Calu3 (cell line): ENCODE measurements at regions not wholly inside any gene's neighbourhood (a gene's known extent, or its start where the extent isn't known, plus 50 kb on each side); places are given as distances from the start of the nearest gene placed in this dataset.
"Not testable (repeated sequence)": the region's sequence is repeated elsewhere in the genome, so short reads cannot be mapped to it uniquely, and the experiment has no call there.

Source experiments
- BruUV-seq: library from RNA; stranded (reverse); fragments of 400-500 nt; replicated peaks from 2 replicates; lab custom pipeline; 2021; lab: Mats Ljungman, UMichigan
- CTCF ChIA-PET: fragments of 300-600 bp; sonication (Branson Sonifier 250); formaldehyde crosslinking; loops from one replicate; lab custom pipeline; 2022; ENCODE audit warnings: antibody characterized with exemption; lab: Charles Lee
- DNase-seq: peaks from one replicate; pipeline ENCODE4 v3.0.0; 2022
- H3K27ac Mint-ChIP-seq: one replicate; pipeline ENCODE4 v1.8.0; 2022; ENCODE audit warnings: mixed read lengths; ENCODE audit not compliant: unreplicated experiment
- H3K27me3 Mint-ChIP-seq: one replicate; pipeline ENCODE4 v1.8.0; 2022; ENCODE audit warnings: mixed read lengths; ENCODE audit not compliant: unreplicated experiment
- H3K36me3 Mint-ChIP-seq: one replicate; pipeline ENCODE4 v1.8.0; 2022; ENCODE audit warnings: mild to moderate bottlenecking, moderate library complexity, mixed read lengths; ENCODE audit not compliant: insufficient read depth, unreplicated experiment
- H3K4me1 Mint-ChIP-seq: one replicate; pipeline ENCODE4 v1.8.0; 2022; ENCODE audit warnings: mild to moderate bottlenecking, low read depth, mixed read lengths; ENCODE audit not compliant: unreplicated experiment
- H3K4me3 Mint-ChIP-seq: one replicate; pipeline ENCODE4 v1.8.0; 2022; ENCODE audit warnings: mild to moderate bottlenecking, low read depth, moderate library complexity, mixed read lengths; ENCODE audit not compliant: unreplicated experiment
- H3K9me3 Mint-ChIP-seq: one replicate; pipeline ENCODE4 v1.8.0; 2022; ENCODE audit warnings: low read depth, mixed read lengths; ENCODE audit not compliant: unreplicated experiment
- CTCF ChIP-seq: fragments of 200-600 bp; IDR thresholded peaks from one replicate; pipeline ENCODE4 v1.8.0; 2022; ENCODE audit warnings: antibody characterized with exemption; ENCODE audit not compliant: unreplicated experiment
- intact Hi-C: fragments of 100-400 bp; cut with micrococcal nuclease; formaldehyde crosslinking; loops from one replicate; pipeline ENCODE4 v1.10.0; 2022; ENCODE audit not compliant: unreplicated experiment

- H3K36me3 Mint-ChIP-seq = peaks cover 14% of the 10 kb centered on the region
- H3K4me1 Mint-ChIP-seq = peaks cover 32% of the 10 kb centered on the region
- TF ChIP-seq CTCF = no peak
- H3K27ac Mint-ChIP-seq = no peak overlapping the region
- H3K4me3 Mint-ChIP-seq = no peak overlapping the region
- CTCF ChIA-PET = no interaction called here
- H3K27me3 Mint-ChIP-seq = no peaks in the 10 kb centered on the region
- intact Hi-C loops = no loop called here
- BruUV-seq = no TSS peak
- no peak for DNase-seq
- H3K9me3 Mint-ChIP-seq = no peaks in the 10 kb centered on the region
Observed at GRCh38 chr12:124676714-124677462, 109.5 kb upstream of the NCOR2 start.

GRCh38 chr12:124675881-124676713, 108.7 kb upstream of the NCOR2 start:
- peak overlapping the region; percentile 45 for H3K4me3 Mint-ChIP-seq
- CTCF ChIA-PET = no interaction called here
- peak overlapping the region; percentile 47 for H3K27ac Mint-ChIP-seq
- peaks cover 24% of the 10 kb centered on the region for H3K4me1 Mint-ChIP-seq
- intact Hi-C loops = no loop called here
- H3K9me3 Mint-ChIP-seq = no peaks in the 10 kb centered on the region
- DNase-seq = peak; percentile 68
- no peaks in the 10 kb centered on the region for H3K27me3 Mint-ChIP-seq
- TF ChIP-seq CTCF = no peak
- peaks cover 9% of the 10 kb centered on the region for H3K36me3 Mint-ChIP-seq
- no TSS peak for BruUV-seq

DNA sequence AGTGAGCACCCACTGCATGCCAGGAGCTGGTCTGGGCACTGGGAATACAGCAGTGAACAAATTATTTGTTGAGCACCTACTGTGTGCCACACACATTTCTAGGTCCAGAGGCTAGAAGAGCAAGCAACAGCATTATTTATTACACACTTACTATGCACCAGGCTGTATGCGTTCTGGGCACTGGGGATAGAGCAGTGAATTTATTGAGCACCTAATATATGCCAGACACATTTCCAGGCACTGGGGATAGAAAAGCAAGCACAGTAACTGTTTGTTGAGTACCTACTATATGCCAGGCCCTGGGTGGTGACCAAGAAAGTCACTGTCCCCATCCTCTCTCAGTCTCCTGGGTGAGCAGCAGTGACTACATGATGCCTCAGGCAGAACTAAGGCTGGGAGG, 107.5 kb upstream of the NCOR2 start:
- TF ChIP-seq CTCF = no peak
- no peak for DNase-seq
- Mint-ChIP-seq H3K27ac (no peak overlapping the region), H3K9me3 (peaks cover 2% of the 10 kb centered on the region), H3K4me3 (no peak overlapping the region), H3K4me1 (peaks cover 18% of the 10 kb centered on the region), H3K36me3 (peaks cover 8% of the 10 kb centered on the region), H3K27me3 (no peaks in the 10 kb centered on the region)
- CTCF ChIA-PET = no interaction called here
- intact Hi-C loops = no loop called here
- BruUV-seq = no TSS peak

DNA sequence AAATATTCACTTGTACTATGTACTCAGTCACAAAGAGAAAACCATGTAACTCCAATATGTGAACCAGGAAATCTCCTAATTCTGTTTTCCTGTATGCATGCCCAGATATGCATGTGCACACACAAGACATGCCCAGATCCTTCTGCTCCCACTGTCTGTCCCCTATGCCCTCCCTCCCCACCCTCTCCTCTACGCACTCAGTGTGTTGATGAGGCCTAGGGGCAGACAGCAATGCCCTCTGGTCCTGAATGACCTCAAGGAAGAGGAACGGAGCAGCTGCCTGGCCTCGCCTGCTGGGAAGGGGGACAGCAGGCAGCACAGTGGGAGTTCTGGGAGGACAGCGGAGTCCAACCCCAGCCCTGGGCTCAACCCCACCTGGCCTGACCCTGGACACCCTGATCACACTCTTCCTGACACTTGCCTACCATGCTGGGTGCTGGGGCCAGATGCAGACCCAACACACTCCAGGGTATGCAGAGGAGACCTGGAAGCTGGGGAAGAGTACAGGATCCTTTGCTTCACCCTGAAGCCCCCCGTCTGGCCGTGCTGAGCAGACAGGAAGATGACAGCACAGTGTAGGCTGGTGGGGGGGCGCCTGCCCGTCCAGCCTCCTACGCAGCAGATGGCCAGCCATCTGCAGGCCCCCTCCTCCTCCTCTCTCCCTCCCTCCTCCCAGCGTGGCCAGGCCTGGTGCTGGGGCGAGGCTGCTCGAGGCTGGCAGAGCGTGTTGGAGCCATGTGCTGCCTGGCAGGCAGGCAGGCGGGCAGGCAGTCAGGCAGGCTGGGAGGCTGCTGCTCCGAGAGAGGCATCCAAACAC, 106.6 kb upstream of the NCOR2 start:
- H3K4me3 Mint-ChIP-seq = no peak overlapping the region
- DNase-seq = no peak
- BruUV-seq = no TSS peak
- H3K36me3 Mint-ChIP-seq = peaks cover 4% of the 10 kb centered on the region
- H3K27me3 Mint-ChIP-seq = no peaks in the 10 kb centered on the region
- H3K4me1 Mint-ChIP-seq = peaks cover 9% of the 10 kb centered on the region
- no peak overlapping the region for H3K27ac Mint-ChIP-seq
- TF ChIP-seq CTCF = no peak
- CTCF ChIA-PET = no interaction called here
- H3K9me3 Mint-ChIP-seq = peaks cover 2% of the 10 kb centered on the region
- intact Hi-C loops = no loop called here

- CTCF ChIA-PET, H3K9me3 Mint-ChIP-seq, H3K27ac Mint-ChIP-seq, H3K27me3 Mint-ChIP-seq, BruUV-seq, H3K36me3 Mint-ChIP-seq, intact Hi-C loops, H3K4me3 Mint-ChIP-seq, DNase-seq: not testable (repeated sequence)
- H3K4me1 Mint-ChIP-seq = peaks cover 10% of the 10 kb centered on the region
Observed at GRCh38 chr12:124669271-124669721, 101.9 kb upstream of the NCOR2 start.
